Neural cell (in vitro differentiated cells): ENCODE measurements at regions not wholly inside any gene's neighbourhood (a gene's known extent, or its start where the extent isn't known, plus 50 kb on each side); places are given as distances from the start of the nearest gene placed in this dataset.

Experiments
- MXI1 ChIP-seq: fragments of 450-650 bp; conservative IDR thresholded peaks from 2 replicates; pipeline ENCODE4 v1.6.1; 2014; ENCODE audit warnings: antibody characterized with exemption, mild to moderate bottlenecking; ENCODE audit not compliant: poor library complexity, severe bottlenecking
- POLR2AphosphoS5 ChIP-seq: IDR thresholded peaks from 2 replicates; pipeline ENCODE4 v1.6.1; 2012
- RAD21 ChIP-seq: fragments of 450-650 bp; conservative IDR thresholded peaks from 2 replicates; pipeline ENCODE4 v1.6.1; 2014; ENCODE audit warnings: antibody characterized with exemption, mild to moderate bottlenecking, moderate library complexity
- SMC3 ChIP-seq: fragments of 450-650 bp; conservative IDR thresholded peaks from 2 replicates; pipeline ENCODE4 v1.6.1; 2014; ENCODE audit warnings: antibody characterized with exemption, mild to moderate bottlenecking, moderate library complexity; ENCODE audit not compliant: poor library complexity
- TF ChIP-seq, protein P1 (sequence below): IDR thresholded peaks from 2 replicates; pipeline ENCODE4 v1.6.1; 2012; ENCODE audit warnings: borderline replicate concordance
- TF ChIP-seq, protein P2 (sequence below): fragments of 450-650 bp; IDR thresholded peaks from 2 replicates; pipeline ENCODE4 v1.5.1; 2014; ENCODE audit warnings: antibody characterized with exemption, mild to moderate bottlenecking, moderate library complexity; ENCODE audit not compliant: poor library complexity, severe bottlenecking

GRCh38 chr13:99821741-99822140 is 149.8 kb downstream of the ZIC5 start:
- TF ChIP-seq, protein P1, sequence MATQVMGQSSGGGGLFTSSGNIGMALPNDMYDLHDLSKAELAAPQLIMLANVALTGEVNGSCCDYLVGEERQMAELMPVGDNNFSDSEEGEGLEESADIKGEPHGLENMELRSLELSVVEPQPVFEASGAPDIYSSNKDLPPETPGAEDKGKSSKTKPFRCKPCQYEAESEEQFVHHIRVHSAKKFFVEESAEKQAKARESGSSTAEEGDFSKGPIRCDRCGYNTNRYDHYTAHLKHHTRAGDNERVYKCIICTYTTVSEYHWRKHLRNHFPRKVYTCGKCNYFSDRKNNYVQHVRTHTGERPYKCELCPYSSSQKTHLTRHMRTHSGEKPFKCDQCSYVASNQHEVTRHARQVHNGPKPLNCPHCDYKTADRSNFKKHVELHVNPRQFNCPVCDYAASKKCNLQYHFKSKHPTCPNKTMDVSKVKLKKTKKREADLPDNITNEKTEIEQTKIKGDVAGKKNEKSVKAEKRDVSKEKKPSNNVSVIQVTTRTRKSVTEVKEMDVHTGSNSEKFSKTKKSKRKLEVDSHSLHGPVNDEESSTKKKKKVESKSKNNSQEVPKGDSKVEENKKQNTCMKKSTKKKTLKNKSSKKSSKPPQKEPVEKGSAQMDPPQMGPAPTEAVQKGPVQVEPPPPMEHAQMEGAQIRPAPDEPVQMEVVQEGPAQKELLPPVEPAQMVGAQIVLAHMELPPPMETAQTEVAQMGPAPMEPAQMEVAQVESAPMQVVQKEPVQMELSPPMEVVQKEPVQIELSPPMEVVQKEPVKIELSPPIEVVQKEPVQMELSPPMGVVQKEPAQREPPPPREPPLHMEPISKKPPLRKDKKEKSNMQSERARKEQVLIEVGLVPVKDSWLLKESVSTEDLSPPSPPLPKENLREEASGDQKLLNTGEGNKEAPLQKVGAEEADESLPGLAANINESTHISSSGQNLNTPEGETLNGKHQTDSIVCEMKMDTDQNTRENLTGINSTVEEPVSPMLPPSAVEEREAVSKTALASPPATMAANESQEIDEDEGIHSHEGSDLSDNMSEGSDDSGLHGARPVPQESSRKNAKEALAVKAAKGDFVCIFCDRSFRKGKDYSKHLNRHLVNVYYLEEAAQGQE: no peak
- TF ChIP-seq POLR2AphosphoS5 (no peak), RAD21 (no peak), SMC3 (no peak), MXI1 (no peak)
- TF ChIP-seq, protein P2, sequence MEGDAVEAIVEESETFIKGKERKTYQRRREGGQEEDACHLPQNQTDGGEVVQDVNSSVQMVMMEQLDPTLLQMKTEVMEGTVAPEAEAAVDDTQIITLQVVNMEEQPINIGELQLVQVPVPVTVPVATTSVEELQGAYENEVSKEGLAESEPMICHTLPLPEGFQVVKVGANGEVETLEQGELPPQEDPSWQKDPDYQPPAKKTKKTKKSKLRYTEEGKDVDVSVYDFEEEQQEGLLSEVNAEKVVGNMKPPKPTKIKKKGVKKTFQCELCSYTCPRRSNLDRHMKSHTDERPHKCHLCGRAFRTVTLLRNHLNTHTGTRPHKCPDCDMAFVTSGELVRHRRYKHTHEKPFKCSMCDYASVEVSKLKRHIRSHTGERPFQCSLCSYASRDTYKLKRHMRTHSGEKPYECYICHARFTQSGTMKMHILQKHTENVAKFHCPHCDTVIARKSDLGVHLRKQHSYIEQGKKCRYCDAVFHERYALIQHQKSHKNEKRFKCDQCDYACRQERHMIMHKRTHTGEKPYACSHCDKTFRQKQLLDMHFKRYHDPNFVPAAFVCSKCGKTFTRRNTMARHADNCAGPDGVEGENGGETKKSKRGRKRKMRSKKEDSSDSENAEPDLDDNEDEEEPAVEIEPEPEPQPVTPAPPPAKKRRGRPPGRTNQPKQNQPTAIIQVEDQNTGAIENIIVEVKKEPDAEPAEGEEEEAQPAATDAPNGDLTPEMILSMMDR: no peak
